OCI-LY1 (cell line): ENCODE measurements at regions not wholly inside any gene's neighbourhood (a gene's known extent, or its start where the extent isn't known, plus 50 kb on each side); places are given as distances from the start of the nearest gene placed in this dataset.

ENCODE experiments used
- H2AFZ ChIP-seq: fragments of 200-600 bp; sonication (generic), shearing (Covaris generic); 2 replicates; pipeline ENCODE4 v1.6.0; 2014; ENCODE audit warnings: antibody characterized with exemption, mild to moderate bottlenecking, low read length
- H3F3A ChIP-seq: fragments of 200-600 bp; sonication (generic), shearing (Covaris generic); 2 replicates; pipeline ENCODE4 v1.6.0; 2014; ENCODE audit warnings: mild to moderate bottlenecking, antibody characterized with exemption, low read length, moderate library complexity; ENCODE audit not compliant: insufficient read depth
- H3K27ac ChIP-seq: fragments of 200-600 bp; sonication (generic); 2 replicates; pipeline ENCODE4 v1.5.1; 2014; ENCODE audit warnings: low read length, mixed run types, mild to moderate bottlenecking, low read depth; ENCODE audit not compliant: poor library complexity, severe bottlenecking
- H3K27me3 ChIP-seq: fragments of 200-600 bp; sonication (generic); 2 replicates; pipeline ENCODE4 v1.6.0; 2014; ENCODE audit warnings: antibody characterized with exemption, mild to moderate bottlenecking, low read length, moderate library complexity; ENCODE audit not compliant: insufficient read depth
- H3K36me3 ChIP-seq: fragments of 200-600 bp; sonication (generic); 2 replicates; pipeline ENCODE4 v1.6.1; 2014; ENCODE audit warnings: mild to moderate bottlenecking, antibody characterized with exemption, low read length, moderate library complexity, mixed read lengths; ENCODE audit not compliant: insufficient read depth
- H3K4me1 ChIP-seq: fragments of 200-600 bp; sonication (generic); 2 replicates; pipeline ENCODE4 v1.5.1; 2014; ENCODE audit warnings: mild to moderate bottlenecking, low read length, moderate library complexity; ENCODE audit not compliant: insufficient read depth, severe bottlenecking
- H3K4me2 ChIP-seq: fragments of 200-600 bp; sonication (generic), shearing (Covaris generic); 2 replicates; pipeline ENCODE4 v1.6.1; 2014; ENCODE audit warnings: low read length
- H3K4me3 ChIP-seq: fragments of 200-600 bp; sonication (generic); 2 replicates; pipeline ENCODE4 v1.5.1; 2014; ENCODE audit warnings: low read length, low read depth, mild to moderate bottlenecking, mixed read lengths; ENCODE audit not compliant: poor library complexity, severe bottlenecking
- H3K79me2 ChIP-seq: fragments of 200-600 bp; shearing (Covaris generic); 2 replicates; pipeline ENCODE4 v1.6.1; 2016; ENCODE audit warnings: mixed run types, low read length, mixed read lengths; ENCODE audit not compliant: insufficient read depth
- H3K9ac ChIP-seq: fragments of 200-600 bp; sonication (generic), shearing (Covaris generic); 2 replicates; pipeline ENCODE4 v1.6.1; 2014; ENCODE audit warnings: mild to moderate bottlenecking, low read length, mixed read lengths
- H3K9me2 ChIP-seq: fragments of 200-600 bp; sonication (generic), shearing (Covaris generic); 2 replicates; pipeline ENCODE4 v1.6.1; 2014; ENCODE audit warnings: low read depth, mild to moderate bottlenecking, low read length, mixed read lengths
- H3K9me3 ChIP-seq: fragments of 200-600 bp; shearing (Covaris generic); 2 replicates; pipeline ENCODE4 v1.6.1; 2014; ENCODE audit warnings: low read length, mixed read lengths
- H4K20me1 ChIP-seq: fragments of 200-600 bp; sonication (generic), shearing (Covaris generic); 2 replicates; pipeline ENCODE4 v1.6.0; 2016; ENCODE audit warnings: mild to moderate bottlenecking, low read length; ENCODE audit not compliant: insufficient read depth
- EZH2 ChIP-seq: fragments of 200-600 bp; sonication (generic), shearing (Covaris generic); IDR thresholded peaks from 2 replicates; pipeline ENCODE4 v1.8.0; 2017; ENCODE audit warnings: borderline replicate concordance, mixed run types, mild to moderate bottlenecking, antibody characterized with exemption, low read length, moderate library complexity, mixed read lengths
- TF ChIP-seq, protein P1 (sequence below): fragments of 200-600 bp; sonication (generic), shearing (Covaris generic); IDR thresholded peaks from 2 replicates; pipeline ENCODE4 v1.5.1; 2017; ENCODE audit warnings: mild to moderate bottlenecking, antibody characterized with exemption, low read length, moderate library complexity, mixed read lengths

DNA sequence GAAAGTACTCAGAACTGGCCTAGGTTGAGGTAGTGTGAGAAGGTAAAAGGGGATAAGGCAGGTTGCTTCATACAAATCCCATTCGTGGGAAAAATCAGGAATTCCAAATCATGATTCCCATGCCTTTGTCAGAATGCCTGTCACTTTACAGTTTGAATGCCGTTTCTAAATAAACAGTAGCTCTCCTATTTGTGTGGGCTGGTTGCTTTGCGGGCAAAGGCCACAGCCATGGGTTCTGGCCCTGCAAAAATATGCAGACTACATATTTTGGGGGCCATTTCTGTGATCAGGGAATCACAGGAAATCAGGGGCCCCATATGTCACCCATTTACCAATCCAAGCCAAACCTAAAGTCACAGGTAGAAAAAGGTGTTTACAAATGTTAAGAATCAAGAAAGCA, 161.3 kb upstream of the BMP4 start:
- H3K4me2 ChIP-seq = no peak overlapping the region
- no peak for TF ChIP-seq EZH2
- TF ChIP-seq, protein P1, sequence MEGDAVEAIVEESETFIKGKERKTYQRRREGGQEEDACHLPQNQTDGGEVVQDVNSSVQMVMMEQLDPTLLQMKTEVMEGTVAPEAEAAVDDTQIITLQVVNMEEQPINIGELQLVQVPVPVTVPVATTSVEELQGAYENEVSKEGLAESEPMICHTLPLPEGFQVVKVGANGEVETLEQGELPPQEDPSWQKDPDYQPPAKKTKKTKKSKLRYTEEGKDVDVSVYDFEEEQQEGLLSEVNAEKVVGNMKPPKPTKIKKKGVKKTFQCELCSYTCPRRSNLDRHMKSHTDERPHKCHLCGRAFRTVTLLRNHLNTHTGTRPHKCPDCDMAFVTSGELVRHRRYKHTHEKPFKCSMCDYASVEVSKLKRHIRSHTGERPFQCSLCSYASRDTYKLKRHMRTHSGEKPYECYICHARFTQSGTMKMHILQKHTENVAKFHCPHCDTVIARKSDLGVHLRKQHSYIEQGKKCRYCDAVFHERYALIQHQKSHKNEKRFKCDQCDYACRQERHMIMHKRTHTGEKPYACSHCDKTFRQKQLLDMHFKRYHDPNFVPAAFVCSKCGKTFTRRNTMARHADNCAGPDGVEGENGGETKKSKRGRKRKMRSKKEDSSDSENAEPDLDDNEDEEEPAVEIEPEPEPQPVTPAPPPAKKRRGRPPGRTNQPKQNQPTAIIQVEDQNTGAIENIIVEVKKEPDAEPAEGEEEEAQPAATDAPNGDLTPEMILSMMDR = no peak
- no peaks in the 10 kb centered on the region for H3K36me3 ChIP-seq
- H3K9me3 ChIP-seq = no peaks in the 10 kb centered on the region
- no peaks in the 10 kb centered on the region for H3F3A ChIP-seq
- no peaks in the 10 kb centered on the region for H3K4me1 ChIP-seq
- no peaks in the 10 kb centered on the region for H3K79me2 ChIP-seq
- no peaks in the 10 kb centered on the region for H3K9me2 ChIP-seq
- no peak overlapping the region for H3K4me3 ChIP-seq
- no peaks in the 10 kb centered on the region for H4K20me1 ChIP-seq
- H2AFZ ChIP-seq = no peak overlapping the region
- H3K27ac ChIP-seq = no peak overlapping the region
- no peaks in the 10 kb centered on the region for H3K27me3 ChIP-seq
- H3K9ac ChIP-seq = no peak overlapping the region

DNA sequence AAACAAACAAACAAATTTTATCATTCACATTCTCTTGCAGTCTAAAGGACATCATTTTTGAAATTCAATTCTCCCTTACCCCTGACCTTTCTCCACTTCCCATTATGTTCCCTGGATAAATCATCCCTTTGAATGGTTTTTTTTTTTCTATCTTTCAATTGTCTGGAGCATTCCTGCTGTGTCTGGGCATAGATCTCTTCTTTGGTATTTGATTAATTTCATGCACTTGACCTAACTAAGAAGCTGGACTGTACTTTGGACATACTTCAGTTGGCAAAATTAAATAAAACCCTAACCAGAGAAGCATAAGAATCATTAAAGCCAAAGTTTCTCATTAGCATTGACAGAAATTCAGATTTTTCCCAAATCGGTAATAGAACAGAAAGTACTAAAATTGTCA, 163.6 kb upstream of the BMP4 start:
- H3K9me2 ChIP-seq = no peaks in the 10 kb centered on the region
- H3K9ac ChIP-seq = no peak overlapping the region
- no peak overlapping the region for H3K27ac ChIP-seq
- no peaks in the 10 kb centered on the region for H3K79me2 ChIP-seq
- H3K4me2 ChIP-seq = no peak overlapping the region
- H3K36me3 ChIP-seq = no peaks in the 10 kb centered on the region
- TF ChIP-seq, protein P1 = no peak
- TF ChIP-seq EZH2 = no peak
- no peak overlapping the region for H3K4me3 ChIP-seq
- H2AFZ ChIP-seq = no peak overlapping the region
- no peaks in the 10 kb centered on the region for H4K20me1 ChIP-seq
- H3F3A ChIP-seq = no peaks in the 10 kb centered on the region
- H3K9me3 ChIP-seq = no peaks in the 10 kb centered on the region
- H3K4me1 ChIP-seq = no peaks in the 10 kb centered on the region
- no peaks in the 10 kb centered on the region for H3K27me3 ChIP-seq

DNA sequence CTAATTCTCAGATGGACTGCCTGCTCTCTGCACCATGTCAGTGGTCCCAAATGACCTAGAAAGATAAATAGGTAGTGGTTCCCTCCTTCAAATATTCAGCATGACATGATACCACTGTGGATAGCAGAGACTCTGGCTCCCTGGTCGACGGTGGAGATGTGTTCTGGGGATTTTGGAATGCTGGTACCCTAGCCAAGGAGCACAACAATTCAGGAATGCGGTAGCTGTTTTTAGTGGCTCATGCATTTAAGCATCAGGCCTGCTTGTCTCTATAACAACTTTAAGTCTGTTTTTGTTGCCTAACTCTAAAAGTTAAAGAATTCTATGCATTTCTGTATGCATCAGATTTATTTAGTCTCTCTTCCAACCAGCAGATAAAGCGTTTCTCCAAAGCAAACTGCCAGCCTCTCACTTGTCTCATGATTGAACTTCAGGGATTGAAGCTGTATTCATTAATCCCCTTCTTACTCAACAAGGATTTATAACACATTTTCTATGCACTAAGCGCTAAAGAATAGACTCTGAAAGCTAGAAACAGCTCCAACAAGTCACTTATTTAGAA, 164.9 kb upstream of the BMP4 start:
- TF ChIP-seq EZH2 = no peak
- TF ChIP-seq, protein P1 = no peak
- no peaks in the 10 kb centered on the region for H3K9me2 ChIP-seq
- H3K4me3 ChIP-seq = no peak overlapping the region
- no peaks in the 10 kb centered on the region for H3K4me1 ChIP-seq
- no peaks in the 10 kb centered on the region for H4K20me1 ChIP-seq
- no peak overlapping the region for H3K9ac ChIP-seq
- no peaks in the 10 kb centered on the region for H3K27me3 ChIP-seq
- H3F3A ChIP-seq = no peaks in the 10 kb centered on the region
- H3K27ac ChIP-seq = no peak overlapping the region
- no peak overlapping the region for H2AFZ ChIP-seq
- no peaks in the 10 kb centered on the region for H3K79me2 ChIP-seq
- no peaks in the 10 kb centered on the region for H3K9me3 ChIP-seq
- H3K36me3 ChIP-seq = no peaks in the 10 kb centered on the region
- H3K4me2 ChIP-seq = no peak overlapping the region
